GM19463 (cell line): ENCODE measurements at regions not wholly inside any gene's neighbourhood (a gene's known extent, or its start where the extent isn't known, plus 50 kb on each side); places are given as distances from the start of the nearest gene placed in this dataset.
"Not testable (repeated sequence)": the region's sequence is repeated elsewhere in the genome, so short reads cannot be mapped to it uniquely, and the experiment has no call there.

Source experiments
- ATAC-seq: cut with Tn5 transposase; IDR thresholded peaks from one replicate; pipeline ENCODE4 v1.9.1; 2021; ENCODE audit warnings: mild to moderate bottlenecking, moderate library complexity; ENCODE audit not compliant: unreplicated experiment

DNA sequence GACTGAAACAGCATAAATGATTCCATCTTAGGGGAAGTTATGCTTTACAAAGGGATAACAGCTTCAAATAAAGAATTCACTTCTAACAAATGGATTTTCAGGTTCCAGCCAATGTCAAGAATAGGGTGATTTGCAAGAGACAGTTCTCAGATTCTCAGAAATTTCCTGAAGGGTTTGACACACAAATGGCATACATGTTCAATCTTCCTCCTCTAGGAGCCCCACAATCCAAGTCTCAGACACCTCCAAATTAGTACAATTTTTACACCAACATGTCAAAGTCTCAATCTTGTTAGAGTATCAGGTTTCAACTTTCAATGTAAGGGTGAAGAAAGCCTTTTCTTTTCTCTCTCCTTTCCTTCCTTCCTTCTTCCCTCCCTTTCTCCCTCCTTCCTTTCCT is 996.6 kb downstream of the TLE1 start:
- no peak for ATAC-seq

DNA sequence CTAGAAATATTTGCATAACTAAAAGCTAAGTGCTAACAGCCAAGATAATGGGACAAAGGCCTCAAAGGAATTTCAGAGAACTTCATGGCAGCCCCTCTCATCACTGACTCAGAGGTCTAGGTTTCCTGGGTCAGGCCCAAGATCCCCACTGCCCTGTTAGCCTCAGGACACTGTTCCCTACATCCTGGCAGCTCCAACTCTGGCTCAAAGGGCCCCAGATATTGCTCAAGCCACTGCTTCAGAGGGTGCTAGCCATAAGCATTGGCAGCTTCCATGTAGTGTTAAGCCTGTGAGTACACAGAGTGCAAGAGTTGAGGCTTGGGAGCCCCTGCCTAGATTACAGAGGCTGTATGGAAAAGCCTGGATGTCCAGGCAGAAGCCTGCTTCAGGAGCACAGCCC is 998.1 kb downstream of the TLE1 start:
- ATAC-seq, result no peak

DNA sequence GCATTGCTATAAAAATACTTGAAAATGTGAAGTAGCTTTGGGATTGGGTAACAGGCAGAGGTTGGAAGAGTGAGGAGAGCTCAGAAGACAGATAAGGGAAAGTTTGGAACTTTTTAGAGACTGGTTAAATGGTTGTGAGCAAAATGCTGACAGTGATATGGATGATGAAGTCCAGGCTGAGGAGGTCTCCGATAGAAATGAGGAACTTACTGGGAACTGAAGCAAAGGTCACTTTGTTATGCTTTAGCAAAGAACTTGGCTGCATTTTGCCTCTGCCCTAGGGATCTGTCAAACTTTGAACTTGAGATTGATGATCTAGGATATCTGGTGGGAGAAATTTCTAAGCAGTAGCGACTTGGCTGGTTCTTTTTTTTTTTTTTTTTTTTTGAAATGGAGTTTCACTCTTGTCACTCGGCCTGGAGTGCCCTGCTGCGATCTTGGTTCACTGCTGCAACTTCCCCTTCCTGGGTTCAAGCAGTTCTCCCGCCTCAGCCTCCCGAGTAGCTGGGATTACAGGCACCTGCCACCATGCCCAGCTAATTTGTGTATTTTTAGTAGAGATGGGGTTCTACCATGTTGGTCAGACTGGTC is 998.9 kb downstream of the TLE1 start:
- ATAC-seq, result no peak

- no peak for ATAC-seq
Observed at GRCh38 chr9:80679916-80680315, 1009.4 kb downstream of the TLE1 start.

- no peak for ATAC-seq
Observed at GRCh38 chr9:80678906-80679305, 1010.4 kb downstream of the TLE1 start.

DNA sequence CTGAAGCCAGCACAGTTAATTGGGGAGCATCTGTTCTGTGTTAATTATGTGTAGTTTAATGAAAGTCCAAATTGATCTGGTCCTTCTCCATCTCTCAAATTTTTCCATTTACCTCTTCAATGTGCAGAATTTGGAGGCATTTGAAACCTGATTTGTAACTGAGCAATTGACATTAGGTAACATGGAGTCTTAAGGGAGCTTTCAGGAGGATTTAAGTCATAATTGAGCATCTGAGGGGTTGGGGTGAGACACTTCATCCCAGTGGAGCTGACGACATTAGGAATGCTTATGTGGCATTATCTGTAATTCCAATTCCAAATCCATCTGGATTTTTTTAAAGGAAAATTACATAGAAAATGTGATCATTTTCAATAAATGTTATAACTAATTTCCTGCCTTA is 1015.9 kb downstream of the TLE1 start:
- ATAC-seq, result no peak

GRCh38 chr9:80665479-80665878 is 1023.9 kb downstream of the TLE1 start:
- ATAC-seq, result no peak

DNA sequence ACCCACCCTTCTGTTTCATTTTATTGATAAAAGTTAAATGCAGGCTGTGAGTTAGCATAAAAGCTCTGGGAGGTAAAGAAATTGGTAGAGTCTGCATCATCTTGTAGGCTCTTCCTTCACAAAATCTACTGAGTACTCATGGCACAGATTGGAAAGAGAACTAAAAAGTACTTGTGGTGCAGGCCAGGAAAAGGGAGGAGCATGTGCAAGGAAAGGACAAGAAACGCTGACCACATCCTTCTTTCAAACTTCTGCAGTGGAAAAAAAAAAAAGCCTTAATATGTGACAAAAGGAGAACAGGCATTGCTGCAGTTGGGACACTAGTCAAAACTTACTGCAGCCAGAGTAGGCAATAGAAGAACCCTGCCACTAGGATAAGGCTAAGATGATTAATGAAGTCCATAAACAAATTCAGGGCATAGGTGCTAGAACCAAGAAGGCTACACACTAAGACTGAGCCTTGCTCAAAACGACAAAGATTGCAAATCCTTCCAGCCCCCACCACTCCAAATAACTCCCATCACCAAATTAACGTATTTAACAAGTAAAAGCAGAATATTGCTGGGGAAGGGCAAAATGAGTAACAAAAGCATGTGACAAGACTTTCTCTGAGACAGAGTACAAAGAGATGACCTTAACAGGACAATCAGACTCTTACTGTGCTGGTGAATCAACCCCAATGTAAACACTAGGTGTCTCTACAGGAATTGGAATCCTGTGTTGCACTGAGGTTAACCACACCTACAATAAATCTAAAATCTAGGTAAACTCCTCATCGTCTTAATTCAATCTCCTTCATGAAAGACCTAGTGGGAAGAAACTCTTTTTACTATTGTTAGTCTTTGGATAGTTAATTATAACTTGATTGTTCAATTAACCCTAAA is 1024.8 kb downstream of the TLE1 start:
- ATAC-seq, result no peak

DNA sequence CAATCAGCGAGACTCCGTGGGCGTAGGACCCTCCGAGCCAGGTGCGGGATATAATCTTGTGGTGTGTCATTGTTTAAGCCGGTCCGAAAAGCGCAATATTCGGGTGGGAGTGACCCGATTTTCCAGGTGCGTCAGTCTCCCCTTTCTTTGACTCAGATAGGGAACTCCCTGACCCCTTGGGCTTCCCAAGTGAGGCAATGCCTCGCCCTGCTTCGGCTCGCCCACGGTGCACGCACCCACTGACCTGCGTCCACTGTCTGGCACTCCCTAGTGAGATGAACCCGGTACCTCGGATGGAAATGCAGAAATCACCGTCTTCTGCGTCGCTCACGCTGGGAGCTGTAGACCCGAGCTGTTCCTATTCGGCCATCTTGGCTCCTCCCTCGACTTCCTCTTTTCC is 1029.6 kb downstream of the TLE1 start:
- ATAC-seq, result not testable (repeated sequence)

DNA sequence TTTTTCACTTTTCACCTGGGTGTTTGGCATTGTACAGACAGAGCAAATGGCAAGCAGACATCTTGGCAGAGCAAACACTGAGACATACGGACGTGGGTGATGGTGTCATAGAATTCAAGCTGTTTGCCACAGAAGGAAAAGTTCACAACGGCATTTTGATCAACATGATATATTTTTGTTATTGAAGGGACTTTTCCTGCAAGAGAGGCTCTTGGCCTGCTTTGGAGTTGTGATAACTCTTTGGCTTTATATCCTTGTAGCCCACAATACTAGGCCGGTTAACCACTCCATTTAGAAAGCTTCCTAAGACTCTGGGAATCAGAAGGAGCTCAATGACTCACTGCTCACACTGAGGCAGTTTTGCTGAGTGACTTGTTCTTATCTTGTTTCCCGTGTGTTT is 1038.3 kb downstream of the TLE1 start:
- ATAC-seq, result no peak

GRCh38 chr9:80649496-80649895 is 1039.9 kb downstream of the TLE1 start:
- no peak for ATAC-seq

- no peak for ATAC-seq
Observed at GRCh38 chr9:80649001-80649420, 1040.3 kb downstream of the TLE1 start.

DNA sequence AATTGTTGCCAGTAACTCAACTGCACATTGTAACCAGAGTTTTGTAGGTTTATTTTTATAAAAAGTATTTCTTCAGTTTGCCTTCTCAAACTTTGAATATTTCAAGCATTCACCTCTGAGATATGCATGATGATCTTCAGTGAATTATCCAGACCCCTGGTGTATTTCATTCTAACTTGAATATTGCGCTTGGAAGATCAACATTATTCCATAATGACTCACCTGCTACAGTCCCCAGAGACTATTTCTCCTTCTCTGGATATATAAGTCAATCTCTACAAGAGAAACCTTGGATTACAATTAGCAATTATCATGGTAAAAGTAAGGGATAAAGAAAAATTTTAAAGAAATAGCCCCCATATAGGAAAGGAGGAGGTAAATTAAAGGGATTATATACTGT is 1041.0 kb downstream of the TLE1 start:
- ATAC-seq, result no peak

DNA sequence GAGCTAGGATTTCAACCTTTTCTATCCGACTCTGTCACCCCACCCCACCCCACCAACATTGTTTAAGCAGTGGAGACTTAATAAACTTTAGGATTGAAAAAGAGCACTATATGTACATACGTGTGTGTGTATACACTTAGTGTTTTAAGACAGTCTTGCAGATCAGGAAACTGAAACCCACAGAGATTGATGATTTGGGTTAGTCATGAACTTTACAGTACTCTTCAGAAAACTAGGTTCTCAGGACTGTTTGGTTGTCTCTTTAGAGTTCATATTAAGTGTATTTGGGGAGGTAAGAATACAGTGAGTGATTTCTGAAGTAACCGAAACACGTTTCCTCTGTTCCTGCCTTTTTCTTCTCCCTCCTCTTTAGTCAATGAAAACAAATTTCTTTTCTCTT is 1043.1 kb downstream of the TLE1 start:
- no peak for ATAC-seq

DNA sequence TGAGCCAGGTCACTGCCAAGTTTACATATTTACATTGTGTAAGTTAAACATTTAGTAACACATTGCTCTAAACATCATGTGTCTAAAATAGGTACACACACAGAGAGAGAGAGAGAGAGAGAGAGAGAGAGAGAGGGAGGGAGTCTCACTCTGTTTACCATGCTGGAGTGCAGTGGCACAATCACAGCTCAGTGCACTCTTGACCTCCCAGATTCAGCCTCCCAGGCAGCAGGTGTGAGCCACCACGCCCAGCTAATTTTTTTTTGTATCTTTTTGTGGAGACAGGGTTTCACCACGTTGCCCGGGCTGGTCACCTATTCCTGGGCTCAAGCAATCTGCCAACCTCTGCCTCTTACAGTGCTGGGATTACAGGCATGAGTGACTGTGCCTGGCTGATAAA is 1045.3 kb downstream of the TLE1 start:
- no peak for ATAC-seq

- no peak for ATAC-seq
Observed at GRCh38 chr9:80635065-80635464, 1054.3 kb downstream of the TLE1 start.

GRCh38 chr9:80632041-80632440 is 1057.3 kb downstream of the TLE1 start:
- no peak for ATAC-seq

- ATAC-seq, result no peak
Observed at GRCh38 chr9:80622508-80622907, 1050.7 kb downstream of the TLE4 start.

GRCh38 chr9:80619356-80619755 is 1047.6 kb downstream of the TLE4 start:
- ATAC-seq, result no peak

DNA sequence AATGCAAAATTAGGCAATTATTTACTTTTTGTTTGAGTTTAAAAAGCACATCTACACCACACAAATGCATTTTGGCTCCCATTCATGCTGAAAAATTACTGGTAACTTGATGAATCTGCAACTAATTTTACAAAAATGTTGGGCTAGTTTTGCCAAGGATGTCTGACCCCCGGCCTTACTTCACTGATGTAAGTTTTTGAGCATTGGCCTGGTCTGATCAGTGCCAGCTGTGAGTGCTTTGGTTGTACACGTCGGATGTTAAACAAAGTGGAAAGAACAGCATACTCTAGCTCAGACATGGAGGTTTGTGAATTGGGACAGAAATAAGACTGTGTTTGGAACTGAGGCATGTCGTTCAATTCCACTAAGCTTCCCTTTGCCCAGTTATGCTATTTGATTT is 1044.2 kb downstream of the TLE4 start:
- ATAC-seq, result no peak

- ATAC-seq, result no peak
Observed at GRCh38 chr9:80605793-80606192, 1034.0 kb downstream of the TLE4 start.

DNA sequence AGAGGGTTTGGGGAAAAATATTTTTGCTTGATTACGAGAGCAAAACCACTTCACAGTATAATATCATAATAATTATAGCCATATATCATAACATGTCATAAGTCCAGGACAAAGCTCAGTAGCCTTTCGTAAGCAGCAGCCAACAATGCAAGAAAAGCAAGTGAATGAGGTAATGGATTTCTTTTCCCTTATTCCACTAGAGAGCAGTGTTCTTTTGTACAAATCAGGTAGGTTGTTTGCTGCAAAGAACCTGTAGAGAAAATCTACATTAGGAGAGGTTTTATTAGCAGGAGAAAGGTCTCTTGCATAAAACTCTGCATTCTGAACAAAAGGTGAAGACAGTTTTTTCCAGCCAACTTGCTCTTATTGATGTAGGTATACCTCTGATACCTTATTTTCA is 1033.4 kb downstream of the TLE4 start:
- ATAC-seq, result no peak

DNA sequence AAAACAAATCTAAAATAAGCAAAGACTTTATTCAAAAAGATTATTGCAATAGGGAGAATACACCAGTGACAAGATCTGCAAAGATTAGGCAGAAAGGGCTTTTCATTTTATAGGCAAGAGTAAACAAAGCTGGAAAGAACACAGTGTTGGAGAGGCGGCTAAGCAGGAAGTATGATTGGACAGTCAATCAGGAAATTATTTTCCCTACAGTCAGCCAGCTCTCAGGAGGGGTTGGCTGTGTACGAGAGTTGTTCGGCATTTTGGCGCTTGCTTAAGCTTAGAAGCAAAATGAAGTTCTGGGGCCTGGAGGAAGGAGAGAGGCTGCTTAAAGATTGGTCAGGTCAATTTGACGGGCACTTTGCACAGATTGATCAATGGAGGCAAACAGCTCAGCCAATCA is 1030.5 kb downstream of the TLE4 start:
- no peak for ATAC-seq
